ENCODE measurements at regions not wholly inside any gene's neighbourhood (a gene's known extent, or its start where the extent isn't known, plus 50 kb on each side); places are given as distances from the start of the nearest gene placed in this dataset.

GRCh38 chr10:21327289-21327993, 198.0 kb downstream of the SKIDA1 start:
- no peaks in the 10 kb centered on the region for H3K36me3 ChIP-seq (ENCODE audit: control insufficient read depth, insufficient read depth, low read length)
- H3K4me3 ChIP-seq (replicated peaks in 1 of 4; ENCODE audit: control extremely low read depth in 1 of 4, insufficient read depth in 1 of 4, low read depth in 3 of 4, low read length in 4 of 4), result no peak overlapping the region

DNA sequence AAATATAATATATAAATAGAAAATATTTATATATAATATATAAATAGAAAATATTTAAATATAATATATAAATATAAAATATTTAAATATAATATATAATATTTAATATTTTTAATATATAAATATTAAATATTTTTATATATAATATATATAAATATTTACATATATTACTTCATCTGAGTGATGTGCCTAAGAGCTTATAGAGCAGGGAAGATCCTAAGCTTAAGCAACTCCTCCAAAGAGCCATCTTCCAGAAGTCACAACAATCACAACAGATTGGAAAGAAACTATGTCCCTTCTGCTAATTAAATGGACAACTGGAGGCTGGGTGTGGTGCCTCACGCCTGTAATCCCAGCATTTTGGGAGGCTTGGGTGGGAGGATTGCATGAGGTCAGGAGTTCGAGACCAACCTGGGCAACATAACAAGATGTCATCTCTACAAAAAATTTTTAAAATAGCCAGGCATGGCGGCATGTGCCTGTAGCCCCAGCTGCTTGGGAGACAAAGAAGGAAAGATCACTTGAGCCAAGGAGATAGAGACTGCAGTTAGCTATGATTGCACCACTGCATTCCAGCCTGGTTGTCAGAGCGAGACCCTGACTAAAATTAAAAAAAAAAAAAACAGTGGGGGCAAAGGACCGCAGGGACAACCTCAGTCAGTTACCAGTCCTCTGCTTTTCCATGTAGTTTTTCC, 198.7 kb downstream of the SKIDA1 start:
- TF ChIP-seq, protein P1, sequence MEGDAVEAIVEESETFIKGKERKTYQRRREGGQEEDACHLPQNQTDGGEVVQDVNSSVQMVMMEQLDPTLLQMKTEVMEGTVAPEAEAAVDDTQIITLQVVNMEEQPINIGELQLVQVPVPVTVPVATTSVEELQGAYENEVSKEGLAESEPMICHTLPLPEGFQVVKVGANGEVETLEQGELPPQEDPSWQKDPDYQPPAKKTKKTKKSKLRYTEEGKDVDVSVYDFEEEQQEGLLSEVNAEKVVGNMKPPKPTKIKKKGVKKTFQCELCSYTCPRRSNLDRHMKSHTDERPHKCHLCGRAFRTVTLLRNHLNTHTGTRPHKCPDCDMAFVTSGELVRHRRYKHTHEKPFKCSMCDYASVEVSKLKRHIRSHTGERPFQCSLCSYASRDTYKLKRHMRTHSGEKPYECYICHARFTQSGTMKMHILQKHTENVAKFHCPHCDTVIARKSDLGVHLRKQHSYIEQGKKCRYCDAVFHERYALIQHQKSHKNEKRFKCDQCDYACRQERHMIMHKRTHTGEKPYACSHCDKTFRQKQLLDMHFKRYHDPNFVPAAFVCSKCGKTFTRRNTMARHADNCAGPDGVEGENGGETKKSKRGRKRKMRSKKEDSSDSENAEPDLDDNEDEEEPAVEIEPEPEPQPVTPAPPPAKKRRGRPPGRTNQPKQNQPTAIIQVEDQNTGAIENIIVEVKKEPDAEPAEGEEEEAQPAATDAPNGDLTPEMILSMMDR (conservative IDR thresholded peaks at IDR 0.05 in 1 of 2, IDR thresholded peaks at IDR 0.05 in 1 of 2; ENCODE audit: low read depth in 1 of 2, low read length in 2 of 2), result no peak
- TF ChIP-seq EZH2 (IDR thresholded peaks at IDR 0.05; ENCODE audit: low read length, missing control alignments), result no peak
- Histone ChIP-seq H3K27me3 (ENCODE audit: control insufficient read depth, insufficient read depth, low read length) (no peaks in the 10 kb centered on the region), H3K9me3 (ENCODE audit: control insufficient read depth, insufficient read depth, low read depth, low read length) (no peaks in the 10 kb centered on the region), H3K4me3 (replicated peaks in 1 of 4; ENCODE audit: control extremely low read depth in 1 of 4, insufficient read depth in 1 of 4, low read depth in 3 of 4, low read length in 4 of 4) (no peak overlapping the region), H3K36me3 (ENCODE audit: control insufficient read depth, insufficient read depth, low read length) (no peaks in the 10 kb centered on the region), H3K4me2 (ENCODE audit: extremely low read depth, insufficient read depth, low read length) (no peak overlapping the region), H2AFZ (ENCODE audit: low read length) (no peak overlapping the region), H3K27ac (ENCODE audit: insufficient read depth, low read length) (no peak overlapping the region), H4K20me1 (ENCODE audit: control insufficient read depth, extremely low read depth, insufficient read depth, low read length) (no peaks in the 10 kb centered on the region), H3K9ac (ENCODE audit: insufficient read depth, low read length) (no peak overlapping the region), H3K4me1 (ENCODE audit: control insufficient read depth, extremely low read depth, insufficient read depth, low read length) (no peaks in the 10 kb centered on the region), H3K79me2 (ENCODE audit: control insufficient read depth, insufficient read depth, low read length) (no peaks in the 10 kb centered on the region)
- no peak for DNase-seq (ENCODE audit: low read depth in 2 of 2)

More at GRCh38 chr10:21327289-21327993, 198.0 kb downstream of the SKIDA1 start:
- Histone ChIP-seq H3K9me3 (ENCODE audit: control insufficient read depth, insufficient read depth, low read depth, low read length) (no peaks in the 10 kb centered on the region), H3K27ac (ENCODE audit: insufficient read depth, low read length) (no peak overlapping the region), H2AFZ (ENCODE audit: low read length) (no peak overlapping the region), H3K4me2 (ENCODE audit: extremely low read depth, insufficient read depth, low read length) (no peak overlapping the region), H4K20me1 (ENCODE audit: control insufficient read depth, extremely low read depth, insufficient read depth, low read length) (no peaks in the 10 kb centered on the region), H3K27me3 (ENCODE audit: control insufficient read depth, insufficient read depth, low read length) (no peaks in the 10 kb centered on the region), H3K79me2 (ENCODE audit: control insufficient read depth, insufficient read depth, low read length) (no peaks in the 10 kb centered on the region), H3K9ac (ENCODE audit: insufficient read depth, low read length) (no peak overlapping the region), H3K4me1 (ENCODE audit: control insufficient read depth, extremely low read depth, insufficient read depth, low read length) (no peaks in the 10 kb centered on the region)
- DNase-seq (ENCODE audit: low read depth in 2 of 2), result no peak
- no peak for TF ChIP-seq EZH2 (IDR thresholded peaks at IDR 0.05; ENCODE audit: low read length, missing control alignments)
- TF ChIP-seq, protein P1 (conservative IDR thresholded peaks at IDR 0.05 in 1 of 2, IDR thresholded peaks at IDR 0.05 in 1 of 2; ENCODE audit: low read depth in 1 of 2, low read length in 2 of 2), result no peak

DNA sequence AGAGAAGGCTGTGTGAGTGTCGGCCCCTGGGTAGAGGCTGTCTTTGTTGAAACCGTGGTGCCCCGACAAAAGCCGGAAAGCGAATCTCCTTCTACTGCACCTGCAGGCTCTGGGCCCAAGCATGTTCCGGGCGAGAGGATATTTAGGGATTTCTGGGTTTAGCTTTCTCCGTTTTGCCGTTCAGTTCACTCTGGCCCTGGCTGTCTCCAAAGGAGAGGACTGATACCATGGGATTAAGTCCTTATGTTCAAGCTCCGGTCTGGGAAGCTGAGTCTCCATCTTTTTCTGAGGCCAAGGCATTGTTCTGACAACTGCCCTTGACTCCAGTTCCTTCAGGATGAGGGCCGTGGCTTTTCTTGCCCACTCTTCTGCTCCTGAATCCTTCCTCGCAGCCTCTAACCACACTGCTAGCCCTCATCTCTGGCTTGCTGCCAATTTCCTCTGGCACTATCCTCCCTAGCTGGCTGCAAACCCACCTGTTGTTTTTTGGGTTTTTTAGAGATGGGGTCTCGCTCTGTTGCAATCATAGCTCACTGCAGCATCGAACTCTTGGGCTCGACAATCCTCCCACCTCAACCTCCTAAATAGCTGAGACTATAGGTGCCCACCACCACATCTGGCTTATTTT, 206.8 kb downstream of the SKIDA1 start:
- no peaks in the 10 kb centered on the region for H3K36me3 ChIP-seq (ENCODE audit: control insufficient read depth, insufficient read depth, low read length)
- H3K27ac ChIP-seq (ENCODE audit: insufficient read depth, low read length), result no peak overlapping the region
- H4K20me1 ChIP-seq (ENCODE audit: control insufficient read depth, extremely low read depth, insufficient read depth, low read length), result no peaks in the 10 kb centered on the region
- no peak overlapping the region for H3K4me3 ChIP-seq (replicated peaks in 1 of 4; ENCODE audit: control extremely low read depth in 1 of 4, insufficient read depth in 1 of 4, low read depth in 3 of 4, low read length in 4 of 4)
- H3K9ac ChIP-seq (ENCODE audit: insufficient read depth, low read length), result no peak overlapping the region
- TF ChIP-seq EZH2 (IDR thresholded peaks at IDR 0.05; ENCODE audit: low read length, missing control alignments), result no peak
- no peaks in the 10 kb centered on the region for H3K9me3 ChIP-seq (ENCODE audit: control insufficient read depth, insufficient read depth, low read depth, low read length)
- no peak overlapping the region for H3K4me2 ChIP-seq (ENCODE audit: extremely low read depth, insufficient read depth, low read length)
- no peak overlapping the region for H2AFZ ChIP-seq (ENCODE audit: low read length)
- H3K79me2 ChIP-seq (ENCODE audit: control insufficient read depth, insufficient read depth, low read length), result no peaks in the 10 kb centered on the region
- peak; percentile 37 to 50 for DNase-seq (ENCODE audit: low read depth in 2 of 2)
- no peaks in the 10 kb centered on the region for H3K27me3 ChIP-seq (ENCODE audit: control insufficient read depth, insufficient read depth, low read length)
- peaks cover 12% of the 10 kb centered on the region for H3K4me1 ChIP-seq (ENCODE audit: control insufficient read depth, extremely low read depth, insufficient read depth, low read length)
